Nucleus accumbens (tissue), 56 donors: ENCODE measurements at regions not wholly inside any gene's neighbourhood (a gene's known extent, or its start where the extent isn't known, plus 50 kb on each side); places are given as distances from the start of the nearest gene placed in this dataset.

Experiments used
- DNase-seq, 56 donors: peaks; one replicate each; lab custom pipeline; 2025; lab: John Stamatoyannopoulos, UW

DNA sequence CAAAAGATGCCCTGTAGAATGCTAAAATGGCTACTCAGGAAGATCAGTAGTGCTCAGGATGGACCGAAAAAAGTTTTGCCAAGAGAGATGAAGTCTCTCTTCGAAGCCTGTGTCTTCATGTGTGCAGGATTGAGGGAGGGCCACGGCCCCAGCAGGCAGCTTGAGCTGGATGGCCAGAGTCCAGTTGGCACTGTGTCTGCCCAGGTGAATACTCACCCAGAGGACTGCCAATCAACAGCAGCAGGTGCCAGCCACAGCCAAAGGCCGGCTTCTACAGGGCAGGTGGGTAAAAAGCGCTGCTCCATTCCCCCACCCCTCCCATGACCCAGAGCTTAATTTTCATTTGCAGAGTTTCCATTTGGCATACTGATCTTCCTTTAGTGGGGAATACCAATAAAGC, 287.9 kb upstream of the ZNF608 start:
- no peak for DNase-seq

DNA sequence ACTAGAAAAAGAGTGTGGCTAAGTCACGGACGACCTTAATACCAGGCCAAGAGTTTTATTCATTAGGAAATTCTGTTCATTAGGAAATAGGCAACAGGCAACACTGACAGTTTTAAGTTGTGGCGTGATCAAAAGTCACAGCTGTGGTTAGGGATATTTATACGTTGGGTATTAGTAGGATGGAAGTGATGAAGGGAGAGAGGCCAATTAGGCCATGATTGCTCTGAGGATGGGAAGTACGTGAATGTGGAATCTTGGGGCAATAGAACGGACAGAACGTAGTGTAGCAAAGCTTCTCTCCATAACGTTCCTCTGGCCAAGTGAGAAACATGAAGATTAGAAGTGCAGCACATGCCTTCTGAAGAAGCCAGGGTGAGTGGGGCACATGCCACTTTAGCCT, 290.1 kb upstream of the ZNF608 start:
- DNase-seq, result no peak

DNA sequence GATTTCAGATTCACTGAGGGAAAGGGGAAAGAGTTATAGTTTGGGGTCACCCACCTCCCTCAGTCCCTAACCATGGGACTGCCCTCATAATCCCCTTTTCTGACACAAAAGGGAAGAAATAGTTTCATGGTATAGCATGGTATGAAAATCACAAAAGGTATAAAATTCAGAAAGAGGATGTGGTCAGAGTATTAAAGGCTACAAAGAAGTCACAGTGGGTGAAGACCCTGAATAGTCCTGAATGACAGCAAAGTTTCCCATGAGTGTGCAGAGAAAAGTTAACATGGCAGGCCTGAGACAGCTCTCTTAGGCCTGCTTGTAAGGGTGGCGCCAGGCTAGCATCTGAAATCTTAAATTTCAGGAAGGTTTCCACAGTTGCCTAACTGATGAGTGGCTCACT, 290.6 kb upstream of the ZNF608 start:
- no peak for DNase-seq

DNA sequence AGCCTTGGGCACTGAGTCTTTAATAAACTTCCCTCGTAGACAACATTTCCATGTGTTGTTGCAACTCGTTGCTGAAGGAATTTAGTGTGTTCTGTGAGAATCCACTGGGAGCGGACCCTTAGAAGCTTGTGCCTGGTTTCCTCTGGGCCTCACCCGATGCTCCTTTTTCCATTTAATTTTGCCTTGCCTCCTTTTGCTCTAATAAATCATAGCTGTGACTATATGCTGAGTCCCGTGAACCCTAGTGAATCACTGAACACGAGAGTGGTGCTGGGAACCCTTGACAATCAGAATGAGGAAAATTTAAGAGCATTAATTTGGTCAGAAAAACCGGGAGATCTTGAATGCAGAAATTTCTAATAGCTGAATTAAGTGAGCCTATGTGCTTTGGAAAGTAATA, 291.1 kb upstream of the ZNF608 start:
- no peak for DNase-seq

DNA sequence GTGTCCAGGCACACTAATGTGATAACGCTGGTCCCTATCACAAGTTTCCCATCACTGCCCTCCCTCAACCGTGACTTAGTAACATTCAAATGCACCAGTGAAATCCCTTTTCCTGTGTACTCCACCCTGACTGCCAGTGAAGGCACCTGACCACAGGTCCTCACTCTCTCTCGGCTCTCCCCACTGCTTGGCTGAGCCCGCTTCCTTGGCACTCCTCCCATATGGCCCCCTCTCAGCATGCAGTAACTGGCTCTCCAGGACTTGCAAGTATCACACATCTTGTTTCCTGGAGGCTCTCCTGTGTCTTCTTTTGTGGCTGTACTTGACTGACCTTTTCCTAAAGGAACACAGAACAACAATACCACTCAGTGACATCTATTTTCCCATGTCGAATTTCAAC, 292.0 kb upstream of the ZNF608 start:
- no peak for DNase-seq

DNA sequence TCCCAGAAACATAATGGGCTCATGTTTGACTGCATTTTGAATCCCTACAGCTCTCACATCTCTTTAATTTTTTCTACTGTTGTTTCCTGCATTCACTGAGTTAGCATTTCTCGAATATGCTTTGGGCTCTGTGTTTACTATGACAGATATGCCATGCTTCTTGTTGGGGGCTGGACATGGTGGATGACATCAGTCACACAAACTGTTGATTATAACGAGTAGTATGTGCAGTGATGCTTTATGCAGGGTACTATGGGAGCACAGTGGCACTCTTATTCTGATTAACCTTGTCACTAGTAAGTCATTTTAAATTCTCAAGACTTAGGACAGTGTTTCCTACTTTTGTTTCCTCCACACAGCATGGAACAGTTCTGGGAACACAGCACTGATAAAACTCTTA, 295.4 kb upstream of the ZNF608 start:
- DNase-seq, result no peak

DNA sequence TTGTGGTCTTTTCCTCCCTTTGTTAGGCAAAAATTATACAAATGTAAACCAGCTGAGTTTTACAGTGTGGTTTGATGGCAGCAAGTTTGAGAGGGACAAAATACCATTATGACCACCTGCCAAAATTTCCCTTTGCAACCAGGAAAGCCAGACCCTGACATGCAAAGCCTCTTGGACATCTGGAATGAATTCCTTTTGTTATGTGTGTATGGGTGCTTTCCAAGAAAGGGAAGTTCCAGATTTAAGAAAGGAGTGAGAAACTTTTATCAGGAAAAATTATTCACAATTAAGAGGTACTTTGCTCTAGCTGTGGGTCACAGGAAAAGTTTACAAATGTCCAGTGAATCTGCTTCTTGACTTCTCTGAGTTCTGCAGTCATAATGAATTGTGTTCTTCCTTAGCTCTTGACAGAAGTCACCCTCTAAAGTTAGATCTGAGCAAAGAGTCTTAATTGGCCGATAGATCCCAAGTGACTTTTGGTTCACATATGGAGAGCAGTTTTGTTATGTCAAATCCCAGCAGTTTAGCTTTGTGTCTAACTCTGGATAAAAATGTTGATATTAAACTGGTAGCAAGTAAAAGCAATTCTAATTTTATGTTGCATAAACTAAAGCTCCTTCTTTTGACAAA, 295.9 kb upstream of the ZNF608 start:
- DNase-seq, result no peak

DNA sequence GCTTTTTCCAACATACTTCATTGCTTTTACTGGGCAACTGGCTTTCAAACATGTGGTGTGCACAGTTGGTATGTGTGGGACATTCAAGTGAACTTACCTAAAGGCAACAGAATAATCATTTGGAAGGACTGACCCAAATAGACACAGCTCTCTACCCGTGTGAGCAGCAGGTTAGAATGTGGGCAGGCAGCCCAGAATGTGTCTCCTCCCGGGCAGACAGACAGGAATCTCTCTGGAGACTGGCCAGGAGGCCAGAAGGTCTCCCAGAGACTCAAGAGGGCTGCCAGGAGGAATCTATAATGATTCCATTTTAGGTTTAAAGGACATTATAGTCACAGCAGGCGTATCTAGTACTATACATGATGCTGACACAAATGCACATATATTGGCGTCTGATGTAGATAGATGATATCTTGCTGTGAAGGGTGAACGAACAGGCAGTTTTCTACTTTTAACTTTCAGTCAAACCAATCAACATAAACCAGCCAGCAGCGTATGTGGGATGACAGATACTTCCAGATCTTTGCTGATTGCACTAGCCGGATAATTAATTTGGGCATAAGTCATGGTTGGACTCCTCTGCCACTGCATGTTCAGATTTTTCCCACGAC, 297.4 kb upstream of the ZNF608 start:
- DNase-seq, result peak in 10 of 56 donors; percentile 1 to 41 (median 7)

DNA sequence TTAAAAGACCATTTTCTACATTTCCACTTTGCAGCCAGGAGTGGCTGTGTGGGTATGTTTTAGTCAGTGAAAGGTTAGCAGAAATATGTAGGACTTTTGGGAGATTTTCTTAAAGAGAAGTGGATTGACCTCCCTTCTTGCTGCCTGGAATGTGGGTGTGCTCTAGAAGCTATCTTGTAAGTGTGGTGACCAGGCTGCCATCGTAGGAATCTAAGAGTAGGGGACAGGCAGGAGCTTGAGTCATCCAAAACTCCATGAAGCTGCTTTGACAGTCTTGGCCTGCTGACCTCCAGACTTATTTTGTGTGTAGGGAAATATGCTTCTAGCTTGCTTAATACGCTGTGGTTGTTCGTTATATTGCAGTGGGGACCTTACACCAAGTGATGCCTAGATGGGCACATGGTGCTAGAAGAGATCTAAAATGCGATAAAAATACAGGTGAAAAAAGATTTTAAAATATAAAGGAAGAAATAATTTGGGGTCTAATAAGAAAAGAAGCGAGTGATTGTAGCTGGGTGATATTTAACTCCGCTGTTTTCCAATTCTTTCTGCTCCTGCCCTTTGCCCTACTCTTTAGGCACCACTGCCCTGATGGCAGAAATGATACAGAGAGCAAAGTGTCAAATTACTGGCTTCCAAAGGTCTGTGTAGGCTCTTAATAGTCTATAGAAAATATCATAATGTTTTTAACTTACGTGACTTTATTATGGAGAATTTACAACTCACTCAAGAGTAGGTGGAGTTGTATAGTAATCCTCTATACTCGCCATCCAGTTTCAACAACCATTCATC, 298.2 kb upstream of the ZNF608 start:
- DNase-seq, result no peak

DNA sequence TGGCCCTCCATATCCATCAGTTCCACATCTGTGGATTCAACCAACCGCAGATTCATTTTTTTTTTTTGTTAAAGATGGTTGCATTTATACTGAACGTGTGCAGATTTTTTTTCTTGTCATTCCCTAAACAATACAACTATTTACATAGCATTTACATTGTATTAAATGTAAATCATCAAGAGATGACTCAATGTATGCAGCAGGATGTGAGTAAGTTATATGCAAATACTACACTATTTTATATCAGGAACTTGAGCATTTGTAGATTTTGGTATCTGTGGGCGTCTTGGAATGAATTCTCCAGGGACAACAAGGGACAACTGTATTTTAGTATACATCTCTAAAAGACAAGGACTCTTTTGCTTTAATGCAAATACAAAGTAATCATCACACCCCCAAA, 299.2 kb upstream of the ZNF608 start:
- no peak for DNase-seq

DNA sequence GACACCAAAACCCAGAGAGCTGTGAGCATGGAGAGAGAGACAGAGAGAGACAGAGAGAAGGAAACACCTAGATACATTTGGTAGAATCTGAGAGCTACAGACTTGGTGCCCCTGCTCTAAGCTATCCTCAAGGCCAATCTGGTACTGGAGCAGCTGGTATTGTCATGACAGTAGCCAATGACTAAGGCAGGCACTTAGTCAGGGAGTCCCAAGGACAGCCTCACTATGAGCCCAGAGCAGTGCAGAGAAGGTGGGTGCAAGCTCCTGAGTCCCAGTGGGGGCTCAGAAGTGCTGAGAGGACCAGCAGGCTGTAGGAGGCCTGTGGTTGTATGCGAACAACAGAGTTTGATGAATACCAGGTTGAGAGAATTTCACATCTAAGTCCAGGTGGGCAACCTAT, 300.4 kb upstream of the ZNF608 start:
- no peak for DNase-seq

DNA sequence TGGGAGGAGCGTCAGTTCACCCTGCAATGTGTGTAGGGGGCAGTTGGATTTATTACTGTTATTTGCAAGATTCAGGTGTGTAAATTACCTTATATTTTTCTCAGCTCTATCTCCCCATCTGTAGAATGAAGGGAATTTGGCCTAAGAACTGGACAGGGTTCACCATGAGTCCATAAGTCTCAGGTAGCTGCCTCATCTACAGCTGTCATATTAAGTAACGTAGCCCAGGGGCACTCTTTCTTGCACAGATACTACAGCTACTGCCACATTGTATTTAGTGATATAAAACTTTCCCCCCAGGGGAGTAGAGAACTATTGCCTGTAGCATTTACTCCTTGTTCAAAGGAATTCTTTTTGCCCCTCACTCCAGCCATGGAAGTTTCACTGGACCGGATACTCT, 301.4 kb upstream of the ZNF608 start:
- DNase-seq, result no peak

DNA sequence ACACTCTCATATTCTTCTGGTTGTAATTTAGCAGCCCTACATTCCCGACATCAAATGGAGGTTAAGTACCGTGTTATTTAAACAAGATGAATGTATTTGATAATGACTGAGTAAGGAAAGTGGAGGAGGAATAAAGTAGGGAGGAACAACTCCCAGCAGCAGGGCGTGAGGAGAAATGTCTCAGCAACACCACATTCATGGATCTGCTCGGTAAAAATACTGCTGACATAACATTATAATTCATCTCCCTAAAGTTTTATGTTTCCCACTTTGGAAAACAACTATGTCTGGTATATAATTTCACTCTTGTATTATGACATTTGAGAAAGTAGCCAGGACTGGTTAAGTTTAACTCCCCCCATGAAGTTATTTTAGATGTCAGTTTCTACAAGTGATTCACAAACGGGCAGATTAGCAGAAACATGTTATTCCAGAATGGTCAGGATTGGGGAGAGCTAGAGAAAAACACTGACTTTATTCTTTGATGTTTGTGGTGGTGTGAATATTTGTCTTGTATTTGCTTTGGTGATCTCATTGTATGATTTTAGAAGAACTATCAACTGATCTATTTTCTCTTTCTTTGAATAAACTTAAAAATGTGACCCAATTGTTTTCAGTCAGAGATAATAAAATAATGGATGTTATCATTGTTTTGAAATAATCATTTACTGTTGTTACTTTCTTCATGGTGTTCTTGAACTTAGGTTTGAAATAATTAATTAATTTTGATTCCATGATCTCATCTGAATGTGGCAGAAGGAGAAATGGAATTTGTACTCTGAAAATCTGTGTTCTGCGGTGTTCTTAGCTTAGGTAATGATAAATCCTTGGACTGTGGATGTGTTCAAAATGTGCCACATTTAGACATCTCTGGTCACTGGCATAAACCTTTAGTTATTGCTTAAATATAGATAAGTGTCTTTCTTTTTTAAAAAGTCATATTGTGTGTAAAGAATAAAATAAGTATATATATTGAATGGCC, 303.6 kb upstream of the ZNF608 start:
- no peak for DNase-seq

DNA sequence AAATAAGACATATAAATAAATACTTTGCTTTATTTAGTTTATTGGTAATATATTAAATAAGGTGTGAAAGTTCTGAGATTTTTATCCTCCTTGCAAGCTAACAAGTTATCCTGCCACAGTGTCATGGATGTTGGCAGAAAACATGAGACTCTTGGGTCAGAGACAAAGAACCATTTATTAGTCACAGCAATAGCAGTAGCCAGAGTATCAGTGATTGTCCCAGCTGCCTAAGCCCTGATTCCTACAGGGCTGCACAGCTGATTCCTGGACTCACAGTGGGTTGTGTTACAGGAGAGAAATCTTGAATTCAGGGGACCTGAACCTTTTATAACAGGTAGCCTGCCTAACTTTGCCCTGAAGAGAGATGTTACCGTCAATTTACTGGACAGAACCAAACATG, 304.5 kb upstream of the ZNF608 start:
- peak in 26 of 56 donors; percentile 5 to 53 (median 24) for DNase-seq

DNA sequence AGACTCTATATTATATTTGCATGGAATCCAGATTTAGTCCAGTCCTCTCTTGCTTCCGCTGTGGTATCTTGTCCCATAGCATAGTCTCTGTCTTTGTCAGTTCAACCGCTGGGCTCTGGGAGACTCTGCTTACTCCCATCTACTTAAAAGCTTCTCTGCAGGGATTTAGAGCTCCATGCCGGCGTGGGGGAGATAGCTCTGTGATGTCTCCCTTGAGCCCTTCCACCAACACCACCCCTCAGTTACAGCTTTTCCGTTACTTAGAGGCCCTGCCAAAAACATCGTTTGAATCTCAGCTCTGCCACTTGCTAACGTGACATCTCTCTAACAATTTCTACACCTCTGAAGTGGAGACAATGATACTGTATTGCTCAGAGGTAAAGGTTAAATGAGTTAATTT, 306.1 kb upstream of the ZNF608 start:
- DNase-seq, result no peak

DNA sequence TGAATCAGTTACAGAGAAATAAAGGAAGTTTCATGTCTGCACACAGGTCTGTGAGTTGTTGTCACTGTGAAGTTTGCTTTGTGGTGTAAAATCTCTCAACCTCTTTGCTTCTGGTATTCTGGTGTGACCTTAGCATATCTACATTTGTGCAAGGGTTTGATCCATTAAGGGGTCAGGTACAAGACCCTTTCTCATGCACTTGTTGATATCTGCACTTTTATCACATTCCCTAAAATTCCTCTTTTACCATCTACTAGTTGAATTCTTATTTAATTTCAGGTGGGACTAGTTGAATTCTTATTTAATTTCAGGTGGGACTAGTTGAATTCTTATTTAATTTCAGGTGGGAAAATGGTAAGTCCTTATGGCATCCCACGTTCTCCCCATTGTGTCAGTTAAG, 306.7 kb upstream of the ZNF608 start:
- DNase-seq, result no peak

DNA sequence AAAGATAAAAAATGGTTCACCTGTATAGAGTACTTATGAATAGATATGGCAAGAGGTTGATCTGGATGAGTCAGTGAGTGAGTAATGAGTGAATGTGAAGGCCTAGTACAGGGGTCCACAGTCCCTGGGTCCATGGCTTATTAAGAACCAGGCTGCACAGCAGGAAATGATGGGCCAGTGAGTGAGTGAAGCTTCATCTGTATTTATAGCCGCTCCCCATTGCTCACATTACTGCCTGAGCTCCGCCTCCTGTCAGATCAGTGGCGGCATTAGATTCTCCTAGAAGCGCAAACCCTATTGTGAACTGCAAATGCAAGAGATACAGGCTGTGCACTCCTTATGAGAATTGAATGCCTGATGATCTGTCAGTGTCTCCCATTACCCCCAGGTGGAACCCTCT, 307.7 kb upstream of the ZNF608 start:
- DNase-seq, result no peak

DNA sequence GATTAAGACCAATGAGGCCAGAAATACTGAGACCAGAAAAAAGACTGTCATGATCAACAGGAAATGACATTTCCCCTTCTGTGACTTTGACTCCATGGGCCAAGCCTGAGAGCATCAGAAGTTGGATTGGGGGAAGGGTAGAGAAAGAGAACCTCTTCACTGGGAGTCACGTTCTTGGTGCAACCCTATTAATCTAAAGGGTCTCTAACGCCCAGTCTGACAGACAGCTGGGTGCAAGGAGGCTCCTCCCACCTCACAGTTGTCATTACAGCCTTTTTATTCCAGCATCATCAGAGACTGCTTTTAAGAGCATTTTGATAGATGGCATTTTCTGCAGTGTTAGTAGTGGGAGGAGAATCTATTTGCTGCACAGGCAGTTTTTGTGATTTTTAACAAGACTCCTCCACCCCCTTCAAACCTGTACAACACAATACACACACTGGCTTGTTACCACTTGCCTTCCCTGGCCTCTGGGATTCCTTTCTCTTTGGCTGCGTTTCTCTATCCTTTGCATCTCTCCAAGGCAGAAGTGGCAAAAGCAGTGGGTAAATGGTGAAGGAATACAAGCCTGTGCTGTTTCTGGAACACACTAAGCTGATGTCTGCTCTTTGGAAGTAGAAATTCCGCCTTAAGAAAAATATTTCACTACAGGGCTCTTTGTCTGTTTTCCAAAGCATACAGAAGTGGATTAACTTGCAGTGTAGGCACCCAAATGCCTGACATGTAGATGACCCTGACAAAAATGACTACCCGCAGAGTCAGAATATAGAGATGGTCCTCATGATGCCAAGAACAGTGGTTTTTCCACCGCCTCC, 310.4 kb upstream of the ZNF608 start:
- peak in 1 of 56 donors; percentile 6 for DNase-seq

DNA sequence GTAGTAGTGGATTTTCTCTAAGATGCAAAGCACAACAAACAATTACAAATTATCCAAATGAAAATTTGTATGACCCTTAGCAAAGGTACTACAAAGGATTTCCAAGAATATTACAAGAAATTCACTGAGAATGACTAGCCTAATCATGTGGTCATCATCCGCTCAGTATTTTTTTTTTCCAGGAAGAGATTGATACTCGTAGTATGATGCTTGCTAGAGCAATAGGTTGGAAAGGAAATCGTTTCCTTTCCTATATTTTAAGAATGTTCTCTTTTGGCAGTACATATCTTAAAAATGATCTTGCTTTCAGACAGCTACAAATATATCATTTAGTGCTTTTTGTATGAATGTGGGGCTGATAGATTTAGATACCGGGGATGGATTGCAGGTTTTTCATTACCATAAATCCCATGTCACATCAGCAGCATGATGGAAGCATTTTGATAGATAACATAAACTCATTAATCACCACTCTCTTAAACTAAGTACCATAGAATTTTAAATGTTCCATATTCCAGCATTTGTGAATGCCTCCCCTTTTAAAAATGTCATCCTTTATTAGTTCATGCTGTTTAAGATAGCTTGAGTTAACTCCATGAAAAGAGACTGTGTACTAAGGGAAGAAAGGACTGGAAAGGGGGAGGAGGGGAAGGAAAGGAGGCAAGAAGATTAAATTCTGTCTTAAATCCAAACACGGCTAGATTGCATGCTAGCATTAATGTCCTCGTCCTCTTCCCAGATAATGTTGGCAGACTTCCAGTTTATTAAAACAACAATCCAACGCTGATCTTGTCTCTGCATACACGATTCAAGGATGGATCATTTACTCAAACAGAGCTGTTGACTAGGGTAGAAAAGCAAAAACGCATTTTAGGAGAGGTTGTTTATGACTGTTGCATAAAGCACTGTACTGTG, 311.7 kb upstream of the ZNF608 start:
- no peak for DNase-seq
